H9 (cell line): ENCODE measurements at regions not wholly inside any gene's neighbourhood (a gene's known extent, or its start where the extent isn't known, plus 50 kb on each side); places are given as distances from the start of the nearest gene placed in this dataset.

ENCODE experiments used
- DNase-seq: peaks from one replicate; pipeline ENCODE4 v3.0.0-alpha.2; 2017
- H2AFZ ChIP-seq: one replicate; pipeline ENCODE4 v1.6.1; 2013; ENCODE audit warnings: mild to moderate bottlenecking, low read length, control low read depth, moderate library complexity
- H2AK5ac ChIP-seq: 2 replicates; pipeline ENCODE4 v1.6.1; 2013; ENCODE audit warnings: low read length, control low read depth, mixed read lengths; ENCODE audit not compliant: insufficient read length
- H2BK120ac ChIP-seq: one replicate; pipeline ENCODE4 v1.6.1; 2013; ENCODE audit warnings: low read depth, mild to moderate bottlenecking, low read length, control low read depth, inconsistent platforms; ENCODE audit not compliant: poor library complexity, severe bottlenecking
- H2BK12ac ChIP-seq: 2 replicates; pipeline ENCODE4 v1.6.1; 2013; ENCODE audit warnings: low read length, control low read depth, mixed read lengths, low read depth; ENCODE audit not compliant: insufficient read length
- H2BK15ac ChIP-seq: 2 replicates; pipeline ENCODE4 v1.6.1; 2013; ENCODE audit warnings: low read depth, low read length, control low read depth
- H2BK20ac ChIP-seq: one replicate; pipeline ENCODE4 v1.6.1; 2013; ENCODE audit warnings: low read depth, mild to moderate bottlenecking, low read length, control low read depth, inconsistent platforms; ENCODE audit not compliant: poor library complexity, severe bottlenecking
- H2BK5ac ChIP-seq: 2 replicates; pipeline ENCODE4 v1.6.1; 2013; ENCODE audit warnings: low read length, control low read depth, mixed read lengths; ENCODE audit not compliant: insufficient read length
- H3K14ac ChIP-seq: 2 replicates; pipeline ENCODE4 v1.6.1; 2013; ENCODE audit warnings: low read length, control low read depth; ENCODE audit not compliant: insufficient read depth
- H3K18ac ChIP-seq: 2 replicates; pipeline ENCODE4 v1.6.1; 2013; ENCODE audit warnings: low read depth, mild to moderate bottlenecking, mixed read lengths, low read length, control low read depth; ENCODE audit not compliant: insufficient read length
- H3K23ac ChIP-seq: 2 replicates; pipeline ENCODE4 v1.6.1; 2013; ENCODE audit warnings: low read length, control low read depth, mixed read lengths, low read depth; ENCODE audit not compliant: insufficient read length
- H3K23me2 ChIP-seq: 2 replicates; pipeline ENCODE4 v1.6.1; 2013; ENCODE audit warnings: low read depth, mild to moderate bottlenecking, mixed read lengths, low read length, control low read depth; ENCODE audit not compliant: insufficient read length, poor library complexity, severe bottlenecking
- H3K27ac ChIP-seq: 2 replicates; pipeline ENCODE4 v1.5.1; 2013; ENCODE audit warnings: low read length, control low read depth, mixed read lengths, low read depth; ENCODE audit not compliant: insufficient read length
- H3K27me3 ChIP-seq: 2 replicates; pipeline ENCODE4 v1.6.1; 2013; ENCODE audit warnings: low read length, control low read depth, inconsistent platforms; ENCODE audit not compliant: insufficient read depth
- H3K4ac ChIP-seq: 2 replicates; pipeline ENCODE4 v1.6.1; 2013; ENCODE audit warnings: low read depth, mild to moderate bottlenecking, control low read depth, inconsistent platforms, low read length, moderate library complexity
- H3K4me1 ChIP-seq: 2 replicates; pipeline ENCODE4 v1.6.1; 2013; ENCODE audit warnings: low read length, control low read depth, inconsistent platforms; ENCODE audit not compliant: insufficient read depth
- H3K4me2 ChIP-seq: 2 replicates; pipeline ENCODE4 v1.6.1; 2013; ENCODE audit warnings: low read length, control low read depth, mixed read lengths; ENCODE audit not compliant: insufficient read length, insufficient read depth
- H3K56ac ChIP-seq: 2 replicates; pipeline ENCODE4 v1.6.1; 2013; ENCODE audit warnings: low read depth, mild to moderate bottlenecking, mixed read lengths, low read length, control low read depth; ENCODE audit not compliant: insufficient read length
- H3K79me1 ChIP-seq: 2 replicates; pipeline ENCODE4 v1.6.1; 2013; ENCODE audit warnings: low read depth, mild to moderate bottlenecking, moderate library complexity, low read length, control low read depth, inconsistent platforms; ENCODE audit not compliant: insufficient read depth, poor library complexity, severe bottlenecking
- H3K79me2 ChIP-seq: 2 replicates; pipeline ENCODE4 v1.6.1; 2013; ENCODE audit warnings: low read length, control low read depth, inconsistent platforms; ENCODE audit not compliant: insufficient read depth
- H3K9ac ChIP-seq: 2 replicates; pipeline ENCODE4 v1.6.1; 2013; ENCODE audit warnings: low read length, control low read depth, mixed read lengths; ENCODE audit not compliant: insufficient read length; ENCODE audit errors: extremely low read depth
- H3K9me3 ChIP-seq: one replicate; pipeline ENCODE4 v1.6.1; 2013; ENCODE audit warnings: low read depth, low read length, inconsistent platforms; ENCODE audit not compliant: control insufficient read depth
- H3T11ph ChIP-seq: one replicate; pipeline ENCODE4 v1.6.1; 2013; ENCODE audit warnings: mild to moderate bottlenecking, low read length, control low read depth, inconsistent platforms
- H4K20me1 ChIP-seq: one replicate; pipeline ENCODE4 v1.6.1; 2013; ENCODE audit not compliant: control insufficient read depth, insufficient read length, insufficient read depth
- H4K5ac ChIP-seq: 2 replicates; pipeline ENCODE4 v1.6.1; 2013; ENCODE audit warnings: low read depth, mild to moderate bottlenecking, mixed read lengths, low read length, control low read depth; ENCODE audit not compliant: insufficient read length
- H4K8ac ChIP-seq: replicated peaks from 2 replicates; pipeline ENCODE4 v1.6.1; 2013; ENCODE audit warnings: low read length, control low read depth, mixed read lengths, low read depth; ENCODE audit not compliant: insufficient read length
- H4K91ac ChIP-seq: 2 replicates; pipeline ENCODE4 v1.6.1; 2013; ENCODE audit warnings: low read depth, mild to moderate bottlenecking, moderate library complexity, mixed read lengths, low read length, control low read depth; ENCODE audit not compliant: insufficient read length
- H3K27ac Mint-ChIP-seq, 3 experiments: 2 replicates in 2 of 3; 3 replicates in 1 of 3; pipeline ENCODE4 v1.8.0; 2020 to 2021; ENCODE audit warnings: mixed read lengths in 3 of 3, mild to moderate bottlenecking in 1 of 3, moderate library complexity in 1 of 3
- H3K27me3 Mint-ChIP-seq: 2 replicates; pipeline ENCODE4 v1.8.0; 2021; ENCODE audit warnings: low read depth, mild to moderate bottlenecking, moderate library complexity, mixed read lengths
- H3K36me3 Mint-ChIP-seq, 3 experiments: 2 replicates in 2 of 3; 3 replicates in 1 of 3; pipeline ENCODE4 v1.8.0; 2020 to 2021; ENCODE audit warnings: low read depth in 3 of 3, mixed read lengths in 3 of 3; ENCODE audit not compliant: insufficient read depth in 1 of 3
- H3K4me1 Mint-ChIP-seq, 2 experiments: 2 replicates each; pipeline ENCODE4 v1.8.0; 2020; ENCODE audit warnings: mixed read lengths in 2 of 2
- H3K4me3 Mint-ChIP-seq, 2 experiments: 2 replicates in 1 of 2; 3 replicates in 1 of 2; pipeline ENCODE4 v1.8.0; 2020 to 2021; ENCODE audit warnings: mild to moderate bottlenecking in 2 of 2, mixed read lengths in 2 of 2, moderate library complexity in 1 of 2
- H3K9me3 Mint-ChIP-seq, 2 experiments: 2 replicates in 1 of 2; 3 replicates in 1 of 2; pipeline ENCODE4 v1.8.0; 2020; ENCODE audit warnings: mild to moderate bottlenecking in 2 of 2, mixed read lengths in 2 of 2, moderate library complexity in 1 of 2
- CTCF ChIP-seq: fragments of 200-600 bp; sonication (generic); conservative IDR thresholded peaks from 3 replicates; pipeline ENCODE4 v1.8.0; 2021; ENCODE audit warnings: antibody characterized with exemption, mild to moderate bottlenecking
- WGBS: extraction: QIAGEN DNeasy Blood & Tissue Kit; methylation state at CpG from one replicate; pipeline ENCODE4 v1.1.7; 2013; ENCODE audit warnings: missing lambda C conversion rate, low lambda C conversion rate, mixed read lengths; ENCODE audit not compliant: insufficient read length; ENCODE audit errors: extremely low coverage; 5-methylcytosine and 5-hydroxymethylcytosine counted together

- Histone ChIP-seq H2BK120ac (no peak overlapping the region), H3K14ac (no peak overlapping the region), H3K9ac (no peak overlapping the region), H3K4me2 (no peak overlapping the region), H3K18ac (no peak overlapping the region), H3K56ac (no peak overlapping the region), H4K20me1 (no peaks in the 10 kb centered on the region), H3K23me2 (no peaks in the 10 kb centered on the region), H3K4ac (no peak overlapping the region), H3K4me1 (peaks cover 7% of the 10 kb centered on the region; the same call in 1 of the 2 replicates), H2BK20ac (no peak overlapping the region), H3K79me1 (no peaks in the 10 kb centered on the region), H3K27ac (no peak overlapping the region), H3K79me2 (no peaks in the 10 kb centered on the region), H2BK15ac (no peak overlapping the region), H3K27me3 (no peaks in the 10 kb centered on the region), H2AK5ac (no peak overlapping the region), H3K23ac (no peak overlapping the region), H2BK12ac (no peak overlapping the region), H2BK5ac (no peak overlapping the region), H2AFZ (no peak overlapping the region), H3K9me3 (no peaks in the 10 kb centered on the region), H4K8ac (no peak overlapping the region), H4K5ac (no peak overlapping the region), H3T11ph (no peak overlapping the region), H4K91ac (no peak overlapping the region)
- Mint-ChIP-seq H3K4me1 (peaks cover 22 to 34% of the 10 kb centered on the region in 2 experiments), H3K27me3 (peaks cover 29% of the 10 kb centered on the region), H3K36me3 (no peaks in the 10 kb centered on the region), H3K4me3 (no peak overlapping the region), H3K9me3 (no peaks in the 10 kb centered on the region; a peak in 1 of 5 replicates), H3K27ac (no peak overlapping the region)
- DNase-seq, result no peak
- TF ChIP-seq CTCF, result no peak
- WGBS, result no CpG with 5 or more reads among the region's 11 CpGs
Measured at GRCh38 chr2:9761577-9761976, 81.7 kb upstream of the TAF1B start.
